B cell (primary cell): ENCODE measurements at regions not wholly inside any gene's neighbourhood (a gene's known extent, or its start where the extent isn't known, plus 50 kb on each side); places are given as distances from the start of the nearest gene placed in this dataset.

ENCODE experiments used
- CTCF ChIP-seq: fragments of 200-600 bp; IDR thresholded peaks from one replicate; pipeline ENCODE4 v1.8.0; 2022; ENCODE audit warnings: antibody characterized with exemption, mild to moderate bottlenecking
- EZH2 ChIP-seq: IDR thresholded peaks from 2 replicates; pipeline ENCODE4 v1.6.1; 2012; ENCODE audit warnings: borderline replicate concordance, low read depth, mild to moderate bottlenecking, moderate library complexity, low read length; ENCODE audit not compliant: insufficient read depth, poor library complexity, severe bottlenecking

DNA sequence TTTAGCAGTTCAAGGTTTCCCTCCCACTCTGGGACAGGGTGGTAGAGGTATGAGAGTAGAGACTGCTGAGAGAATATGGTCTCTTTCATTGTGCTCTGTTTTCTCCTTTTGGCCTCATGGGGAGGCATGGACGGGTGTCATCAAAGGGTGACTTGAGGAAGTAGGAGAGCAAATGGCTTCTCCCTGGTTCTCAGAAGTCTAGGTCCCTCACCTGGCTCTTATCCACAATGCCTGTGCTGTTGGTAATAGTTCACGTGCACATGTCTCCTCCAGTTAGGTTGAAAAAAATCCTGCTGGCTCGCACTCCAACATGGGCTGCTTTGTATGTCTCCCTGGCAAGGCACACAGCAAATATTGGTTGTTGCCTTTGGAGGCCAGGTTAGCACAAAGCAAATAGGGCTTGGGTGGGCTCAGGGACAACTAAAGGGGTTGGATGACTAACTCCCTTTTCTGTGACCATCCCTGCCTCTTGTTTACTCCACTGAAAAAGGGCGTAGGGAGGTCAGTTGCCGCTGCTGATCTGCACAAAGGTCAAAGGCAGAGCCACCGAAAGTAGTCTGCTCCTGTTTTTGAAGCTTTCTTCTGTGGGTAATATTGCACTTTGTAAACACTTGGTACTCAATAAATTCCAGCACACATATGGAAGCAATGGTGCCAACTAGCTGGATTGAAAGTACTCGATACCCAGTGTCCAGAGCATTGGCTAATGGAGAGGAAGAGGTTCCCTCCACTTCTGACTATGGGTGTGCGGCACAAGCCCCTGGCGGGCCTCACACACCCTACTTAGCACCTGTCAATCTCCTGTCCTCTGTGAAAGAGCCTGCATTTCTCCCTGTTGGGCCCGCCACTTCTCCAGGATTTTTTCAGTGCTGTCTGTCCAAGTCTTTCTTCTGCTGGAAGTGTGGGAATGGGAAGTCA, 121.8 kb downstream of the SLC38A6 start:
- TF ChIP-seq CTCF: no peak
- TF ChIP-seq EZH2: no peak
